Ectodermal cell (in vitro differentiated cells): ENCODE measurements at regions not wholly inside any gene's neighbourhood (a gene's known extent, or its start where the extent isn't known, plus 50 kb on each side); places are given as distances from the start of the nearest gene placed in this dataset.
"Not testable (repeated sequence)": the region's sequence is repeated elsewhere in the genome, so short reads cannot be mapped to it uniquely, and the experiment has no call there.

Experiments used
- H3K27ac ChIP-seq: 2 replicates; pipeline ENCODE4 v1.7.0; 2013; ENCODE audit warnings: mild to moderate bottlenecking, low read depth, low read length; ENCODE audit not compliant: insufficient read depth, poor library complexity, severe bottlenecking
- H3K27me3 ChIP-seq: 2 replicates; pipeline ENCODE4 v1.7.0; 2013; ENCODE audit warnings: mild to moderate bottlenecking, low read length; ENCODE audit not compliant: insufficient read depth, control insufficient read depth, poor library complexity, severe bottlenecking
- H3K36me3 ChIP-seq: one replicate; pipeline ENCODE4 v1.7.0; 2013; ENCODE audit warnings: low read length; ENCODE audit not compliant: control insufficient read depth, insufficient read depth
- H3K4me1 ChIP-seq: one replicate; pipeline ENCODE4 v1.7.0; 2013; ENCODE audit warnings: low read length; ENCODE audit not compliant: control insufficient read depth, insufficient read depth
- H3K4me3 ChIP-seq: 2 replicates; pipeline ENCODE4 v1.7.0; 2013; ENCODE audit warnings: low read depth, low read length, control low read depth; ENCODE audit not compliant: insufficient read depth
- H3K9me3 ChIP-seq: 2 replicates; pipeline ENCODE4 v1.7.0; 2013; ENCODE audit warnings: mild to moderate bottlenecking, low read length, moderate library complexity; ENCODE audit not compliant: control insufficient read depth
- WGBS, 2 experiments: methylation state at CpG; one replicate each; pipeline ENCODE4 v1.1.7; 2013; ENCODE audit warnings: missing lambda C conversion rate in 2 of 2; 5-methylcytosine and 5-hydroxymethylcytosine counted together

- 86 to 100% methylated on average over 1 of the region's 1 CpG for WGBS, 2 experiments
- H3K4me3 ChIP-seq, result no peak overlapping the region
Observed at GRCh38 chr4:34466411-34466810, 1777.9 kb downstream of the ARAP2 start.

GRCh38 chr4:34469516-34469915, 1774.8 kb downstream of the ARAP2 start:
- Histone ChIP-seq H3K36me3 (no peaks in the 10 kb centered on the region), H3K27me3 (no peaks in the 10 kb centered on the region), H3K4me3 (no peak overlapping the region), H3K27ac (no peak overlapping the region), H3K4me1 (no peaks in the 10 kb centered on the region), H3K9me3 (no peaks in the 10 kb centered on the region)
- 88% methylated on average over 1 of the region's 2 CpGs; no CpG with 5 or more reads in 1 of the 2 experiments for WGBS, 2 experiments

More at GRCh38 chr4:34466411-34466810, 1777.9 kb downstream of the ARAP2 start:
- Histone ChIP-seq H3K36me3 (no peaks in the 10 kb centered on the region), H3K9me3 (no peaks in the 10 kb centered on the region), H3K27me3 (no peaks in the 10 kb centered on the region), H3K27ac (no peak overlapping the region), H3K4me1 (no peaks in the 10 kb centered on the region)

- H3K9me3 ChIP-seq, result no peaks in the 10 kb centered on the region
- H3K4me1 ChIP-seq, result no peaks in the 10 kb centered on the region
- no peak overlapping the region for H3K4me3 ChIP-seq
- H3K27ac ChIP-seq, result no peak overlapping the region
- no peaks in the 10 kb centered on the region for H3K36me3 ChIP-seq
- H3K27me3 ChIP-seq, result no peaks in the 10 kb centered on the region
Observed at GRCh38 chr4:34485252-34485651, 1759.1 kb downstream of the ARAP2 start.

- H3K9me3 ChIP-seq, result no peaks in the 10 kb centered on the region
- no peaks in the 10 kb centered on the region for H3K36me3 ChIP-seq
- no peaks in the 10 kb centered on the region for H3K4me1 ChIP-seq
- H3K27ac ChIP-seq, result no peak overlapping the region
- H3K27me3 ChIP-seq, result no peaks in the 10 kb centered on the region
- 95 to 97% methylated on average over 5 of the region's 5 CpGs for WGBS, 2 experiments
- no peak overlapping the region for H3K4me3 ChIP-seq
Observed at GRCh38 chr4:34486461-34487363, 1757.6 kb downstream of the ARAP2 start.

- Histone ChIP-seq H3K27me3 (no peaks in the 10 kb centered on the region), H3K27ac (no peak overlapping the region), H3K4me3 (no peak overlapping the region), H3K4me1 (no peaks in the 10 kb centered on the region), H3K36me3 (no peaks in the 10 kb centered on the region), H3K9me3 (no peaks in the 10 kb centered on the region)
- WGBS, 2 experiments, result 88 to 90% methylated on average over 1 of the region's 1 CpG
Observed at GRCh38 chr4:34492414-34492813, 1751.9 kb downstream of the ARAP2 start.

GRCh38 chr4:34502086-34502485, 1742.2 kb downstream of the ARAP2 start:
- 89 to 100% methylated on average over 1 of the region's 2 CpGs for WGBS, 2 experiments

GRCh38 chr4:34504731-34505130, 1739.6 kb downstream of the ARAP2 start:
- not testable (repeated sequence) for H3K27ac ChIP-seq, H3K27me3 ChIP-seq, H3K36me3 ChIP-seq, H3K4me3 ChIP-seq, H3K9me3 ChIP-seq, H3K4me1 ChIP-seq
- 43 to 75% methylated on average over 1 to 2 of the region's 2 CpGs for WGBS, 2 experiments

More at GRCh38 chr4:34502086-34502485, 1742.2 kb downstream of the ARAP2 start:
- Histone ChIP-seq H3K4me3 (no peak overlapping the region), H3K27me3 (no peaks in the 10 kb centered on the region), H3K36me3 (no peaks in the 10 kb centered on the region), H3K4me1 (no peaks in the 10 kb centered on the region), H3K9me3 (no peaks in the 10 kb centered on the region), H3K27ac (no peak overlapping the region)

GRCh38 chr4:34506511-34507092, 1737.7 kb downstream of the ARAP2 start:
- H3K27me3 ChIP-seq, H3K36me3 ChIP-seq, H3K4me3 ChIP-seq, H3K4me1 ChIP-seq, H3K9me3 ChIP-seq, H3K27ac ChIP-seq: not testable (repeated sequence)
- WGBS, 2 experiments, result 96 to 97% methylated on average over 26 of the region's 26 CpGs

- H3K36me3 ChIP-seq, result no peaks in the 10 kb centered on the region
- H3K4me1 ChIP-seq, result no peaks in the 10 kb centered on the region
- H3K9me3 ChIP-seq, result no peaks in the 10 kb centered on the region
- H3K27me3 ChIP-seq, result no peaks in the 10 kb centered on the region
- no peak overlapping the region for H3K27ac ChIP-seq
- no peak overlapping the region for H3K4me3 ChIP-seq
Observed at GRCh38 chr4:34512616-34513015, 1731.7 kb downstream of the ARAP2 start.

- H3K36me3 ChIP-seq, result no peaks in the 10 kb centered on the region
- H3K27ac ChIP-seq, result no peak overlapping the region
- no peaks in the 10 kb centered on the region for H3K4me1 ChIP-seq
- no peak overlapping the region for H3K4me3 ChIP-seq
- WGBS, 2 experiments, result 93 to 96% methylated on average over 3 of the region's 3 CpGs
- no peaks in the 10 kb centered on the region for H3K27me3 ChIP-seq
- no peaks in the 10 kb centered on the region for H3K9me3 ChIP-seq
Observed at GRCh38 chr4:34516524-34516923, 1727.8 kb downstream of the ARAP2 start.
